Ovary (tissue), 7 donors: ENCODE measurements at regions not wholly inside any gene's neighbourhood (a gene's known extent, or its start where the extent isn't known, plus 50 kb on each side); places are given as distances from the start of the nearest gene placed in this dataset.
"Not testable (repeated sequence)": the region's sequence is repeated elsewhere in the genome, so short reads cannot be mapped to it uniquely, and the experiment has no call there.

Source experiments
- DNase-seq, 5 donors: peaks; one replicate each; pipeline ENCODE4 v3.0.0-alpha.2; 2019 to 2020
- H3K27ac ChIP-seq, 2 donors: fragments of 200-600 bp; one replicate each; pipeline versions ENCODE4 v1.5.1 to v1.8.0; 2019 to 2022
- H3K27me3 ChIP-seq: fragments of 200-600 bp; one replicate; pipeline ENCODE4 v1.8.0; 2022
- H3K36me3 ChIP-seq: fragments of 200-600 bp; sonication (generic); one replicate; pipeline ENCODE4 v1.5.1; 2019
- H3K4me1 ChIP-seq: one replicate; pipeline ENCODE4 v1.8.1; 2013; ENCODE audit warnings: mild to moderate bottlenecking, moderate library complexity; ENCODE audit not compliant: insufficient read depth
- H3K4me3 ChIP-seq: fragments of 200-600 bp; sonication (generic); one replicate; pipeline ENCODE4 v1.5.1; 2017
- H3K9me3 ChIP-seq, 2 donors: fragments of 200-600 bp in 1 of 2; sonication (generic) in 1 of 2; one replicate each; pipeline versions ENCODE4 v1.5.1 to v1.8.1; 2013 to 2019; ENCODE audit warnings: mild to moderate bottlenecking in 1 of 2, moderate library complexity in 1 of 2
- EP300 ChIP-seq: sonication (generic); formaldehyde crosslinking; IDR thresholded peaks from one replicate; pipeline ENCODE4 v1.6.1; 2017; ENCODE audit warnings: antibody characterized with exemption
- POLR2A ChIP-seq: fragments of 450-650 bp; IDR thresholded peaks from one replicate; pipeline ENCODE4 v1.6.1; 2017; ENCODE audit warnings: antibody characterized with exemption, mild to moderate bottlenecking, moderate library complexity
- WGBS, 3 donors: extraction: QIAGEN DNeasy Blood & Tissue Kit in 1 of 3; methylation state at CpG; one replicate each; pipeline versions ENCODE4 v1.1.5 to v1.1.7; 2013 to 2017; 5-methylcytosine and 5-hydroxymethylcytosine counted together
- intact Hi-C, 4 donors: fragments of 100-400 bp; cut with DNase I; formaldehyde crosslinking; loops; one replicate each; pipeline versions ENCODE4 v1.11.0 to v1.15.1; 2022 to 2023
- TF ChIP-seq, protein P1 (sequence below), 3 donors: fragments of 450-650 bp in 2 of 3; fragments of 200-600 bp in 1 of 3; IDR thresholded peaks; one replicate each; pipeline versions ENCODE4 v1.5.1 to v1.8.0; 2016 to 2022; ENCODE audit warnings: antibody characterized with exemption in 3 of 3, mild to moderate bottlenecking in 1 of 3
- donor health status: DM: no; HTN: no; CAD: no; lungs with moderate emphysema.
- donor health status: DM: no; HTN: no; CAD: no.
- donor health status: Bipolar disorder and iron deficiency.
- donor health status: DM: no; HTN: no; CAD: no.
- donor health status: DM: yes; HTN: yes; CAD: no.

DNA sequence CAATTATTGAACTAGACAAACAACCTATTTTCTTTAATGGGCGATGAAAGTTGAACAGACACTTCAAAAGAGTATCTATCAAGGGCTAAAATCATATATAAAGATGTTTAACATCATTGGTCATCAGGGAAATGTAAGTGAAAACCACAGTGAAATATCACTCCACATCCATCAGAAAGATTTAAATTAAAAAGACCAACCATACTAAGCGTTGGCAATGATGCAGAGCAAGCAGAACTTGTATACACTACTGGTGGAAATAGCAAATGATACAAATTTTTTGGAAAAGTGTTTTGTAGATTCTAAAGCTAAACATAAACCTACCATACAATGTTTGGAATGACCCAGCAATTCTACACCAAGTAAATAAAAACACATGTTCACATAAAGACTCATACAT is 65.9 kb upstream of the THBS1 start:
- Histone ChIP-seq H3K4me3 (no peak overlapping the region), H3K4me1 (peaks cover 4% of the 10 kb centered on the region), H3K27me3 (no peaks in the 10 kb centered on the region), H3K36me3 (no peaks in the 10 kb centered on the region), H3K27ac (no peak overlapping the region), H3K9me3 (no peaks in the 10 kb centered on the region)
- DNase-seq, result no peak
- intact Hi-C loops, result no loop called here
- TF ChIP-seq, protein P1, sequence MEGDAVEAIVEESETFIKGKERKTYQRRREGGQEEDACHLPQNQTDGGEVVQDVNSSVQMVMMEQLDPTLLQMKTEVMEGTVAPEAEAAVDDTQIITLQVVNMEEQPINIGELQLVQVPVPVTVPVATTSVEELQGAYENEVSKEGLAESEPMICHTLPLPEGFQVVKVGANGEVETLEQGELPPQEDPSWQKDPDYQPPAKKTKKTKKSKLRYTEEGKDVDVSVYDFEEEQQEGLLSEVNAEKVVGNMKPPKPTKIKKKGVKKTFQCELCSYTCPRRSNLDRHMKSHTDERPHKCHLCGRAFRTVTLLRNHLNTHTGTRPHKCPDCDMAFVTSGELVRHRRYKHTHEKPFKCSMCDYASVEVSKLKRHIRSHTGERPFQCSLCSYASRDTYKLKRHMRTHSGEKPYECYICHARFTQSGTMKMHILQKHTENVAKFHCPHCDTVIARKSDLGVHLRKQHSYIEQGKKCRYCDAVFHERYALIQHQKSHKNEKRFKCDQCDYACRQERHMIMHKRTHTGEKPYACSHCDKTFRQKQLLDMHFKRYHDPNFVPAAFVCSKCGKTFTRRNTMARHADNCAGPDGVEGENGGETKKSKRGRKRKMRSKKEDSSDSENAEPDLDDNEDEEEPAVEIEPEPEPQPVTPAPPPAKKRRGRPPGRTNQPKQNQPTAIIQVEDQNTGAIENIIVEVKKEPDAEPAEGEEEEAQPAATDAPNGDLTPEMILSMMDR (IDR thresholded peaks at IDR 0.05), result no peak
- no peak for TF ChIP-seq EP300
- no peak for TF ChIP-seq POLR2A
- WGBS, 3 donors, result 97 to 99% (median 97%) methylated on average over 2 of the region's 2 CpGs

DNA sequence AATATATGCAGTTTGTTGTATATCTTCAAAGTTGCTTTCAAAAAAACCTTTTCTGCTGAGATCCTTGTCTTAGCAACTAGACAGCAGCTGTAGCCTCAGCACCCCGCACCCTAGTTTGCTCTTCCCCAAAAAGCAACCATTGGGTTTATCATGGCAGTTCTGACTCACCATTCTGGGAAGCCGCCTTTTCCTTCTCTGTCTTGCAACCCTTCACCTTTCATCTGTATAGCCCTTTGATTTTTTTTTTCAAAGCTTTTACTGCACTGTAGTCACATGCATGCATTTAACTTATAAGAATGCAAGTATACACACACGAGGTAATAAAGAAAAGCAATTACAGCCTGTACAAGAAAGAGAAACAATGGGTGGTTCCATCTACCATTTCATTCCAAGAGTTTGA is 65.1 kb upstream of the THBS1 start:
- intact Hi-C loops, result no loop called here
- Histone ChIP-seq H3K36me3 (no peaks in the 10 kb centered on the region), H3K4me1 (peaks cover 4% of the 10 kb centered on the region), H3K27me3 (no peaks in the 10 kb centered on the region), H3K27ac (no peak overlapping the region), H3K4me3 (no peak overlapping the region), H3K9me3 (no peaks in the 10 kb centered on the region)
- WGBS, 3 donors, result 93 to 97% (median 96%) methylated on average over 3 of the region's 3 CpGs
- DNase-seq, result no peak
- TF ChIP-seq POLR2A (no peak), EP300 (no peak)
- TF ChIP-seq, protein P1 (IDR thresholded peaks at IDR 0.05), result no peak

DNA sequence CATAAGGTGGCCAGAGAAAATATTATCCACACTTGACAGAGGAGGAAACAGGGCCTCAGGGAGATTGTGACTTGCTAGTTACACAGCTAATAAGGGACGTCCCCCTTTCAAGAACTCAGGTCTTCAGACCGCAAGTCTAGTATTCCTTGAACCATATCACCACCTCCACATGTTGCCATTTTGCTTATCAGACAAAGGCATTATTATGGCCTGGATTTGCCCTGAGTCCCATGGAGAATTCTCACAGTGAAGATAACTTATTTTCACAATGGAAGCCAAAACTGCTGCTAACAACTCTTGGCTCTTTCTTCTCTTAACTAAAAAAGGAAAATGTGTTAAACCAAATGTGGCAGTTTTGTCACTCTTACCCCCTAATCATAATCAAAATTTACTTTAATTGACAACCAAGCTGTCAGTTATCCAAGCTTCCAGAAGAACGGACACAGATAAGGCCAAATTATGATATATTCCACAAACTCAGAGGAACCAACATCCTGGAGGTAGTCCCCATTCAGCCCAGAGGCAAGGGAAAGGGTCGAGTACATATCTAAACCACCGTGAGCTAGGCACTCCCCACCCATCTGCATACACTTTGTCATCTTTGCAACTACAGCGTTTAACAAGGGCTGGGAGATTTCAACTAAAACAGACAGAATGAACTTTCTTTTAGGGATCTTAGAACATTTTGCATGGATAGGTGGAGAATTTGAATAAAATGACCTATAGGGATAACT is 63.6 kb upstream of the THBS1 start:
- H3K9me3 ChIP-seq, result no peaks in the 10 kb centered on the region
- H3K36me3 ChIP-seq, result no peaks in the 10 kb centered on the region
- DNase-seq, result no peak
- TF ChIP-seq, protein P1 (IDR thresholded peaks at IDR 0.05), result no peak
- TF ChIP-seq POLR2A (no peak), EP300 (no peak)
- H3K4me1 ChIP-seq, result no peaks in the 10 kb centered on the region
- H3K27ac ChIP-seq, result no peak overlapping the region
- no peaks in the 10 kb centered on the region for H3K27me3 ChIP-seq
- 92 to 93% (median 93%) methylated on average over 6 of the region's 6 CpGs for WGBS, 3 donors
- intact Hi-C loops, result no loop called here
- H3K4me3 ChIP-seq, result no peak overlapping the region

DNA sequence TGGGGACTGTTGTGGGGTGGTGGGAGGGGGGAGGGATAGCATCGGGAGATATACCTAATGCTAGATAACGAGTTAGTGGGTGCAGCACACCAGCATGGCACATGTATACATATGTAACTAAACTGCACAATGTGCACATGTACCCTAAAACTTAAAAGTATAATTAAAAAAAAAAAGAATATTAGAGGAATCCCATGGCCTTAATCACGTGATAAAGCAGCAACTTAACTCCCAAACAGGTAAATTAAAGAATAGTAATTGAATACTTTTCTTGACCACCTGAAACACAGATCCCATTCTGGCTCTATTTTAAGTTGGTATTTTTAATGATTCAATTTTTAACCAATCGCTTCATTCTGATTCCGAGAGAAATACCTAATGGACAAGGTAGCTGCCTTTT is 56.9 kb upstream of the THBS1 start:
- H3K27me3 ChIP-seq, H3K27ac ChIP-seq, intact Hi-C loops, H3K4me1 ChIP-seq, H3K4me3 ChIP-seq, H3K36me3 ChIP-seq, H3K9me3 ChIP-seq, DNase-seq: not testable (repeated sequence)
- 92 to 93% (median 93%) methylated on average over 5 of the region's 5 CpGs for WGBS, 3 donors

DNA sequence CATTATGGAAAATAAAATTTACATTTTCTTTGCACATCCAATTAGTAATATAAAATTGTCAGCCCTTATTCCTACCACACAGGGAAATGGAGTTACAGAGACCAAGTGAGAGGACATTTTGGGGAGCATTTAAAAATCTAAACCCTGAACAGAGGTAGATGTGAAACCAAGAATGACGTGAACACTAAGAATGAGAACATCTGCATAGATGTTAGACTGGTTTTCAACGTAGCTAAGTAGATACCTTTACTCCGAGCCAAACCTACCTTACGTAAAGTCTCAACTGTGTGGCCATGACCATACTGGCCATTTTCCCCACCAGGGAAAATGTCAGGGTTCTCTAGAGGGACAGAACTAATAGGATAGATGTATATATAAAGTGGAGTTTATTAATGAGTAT is 51.4 kb upstream of the THBS1 start:
- H3K27me3 ChIP-seq, result no peaks in the 10 kb centered on the region
- no peak for DNase-seq
- intact Hi-C loops, result no loop called here
- no peak overlapping the region for H3K27ac ChIP-seq
- WGBS, 3 donors, result 94 to 97% (median 97%) methylated on average over 4 of the region's 4 CpGs
- H3K36me3 ChIP-seq, result no peaks in the 10 kb centered on the region
- H3K9me3 ChIP-seq, result no peaks in the 10 kb centered on the region
- TF ChIP-seq, protein P1 (IDR thresholded peaks at IDR 0.05), result no peak
- TF ChIP-seq POLR2A (no peak), EP300 (no peak)
- H3K4me1 ChIP-seq, result no peaks in the 10 kb centered on the region
- H3K4me3 ChIP-seq, result no peak overlapping the region
